NCI-H2227 (cell line): ENCODE measurements at regions not wholly inside any gene's neighbourhood (a gene's known extent, or its start where the extent isn't known, plus 50 kb on each side); places are given as distances from the start of the nearest gene placed in this dataset.
"Not testable (repeated sequence)": the region's sequence is repeated elsewhere in the genome, so short reads cannot be mapped to it uniquely, and the experiment has no call there.

ENCODE experiments used
- DNase-seq: peaks from one replicate; lab custom pipeline; 2025; ENCODE audit not compliant: unreplicated experiment; lab: John Stamatoyannopoulos, UW

- no peak for DNase-seq
These were observed 90.6 kb upstream of the STOX2 start for GRCh38 chr4:183814461-183814860.

GRCh38 chr4:183816077-183816476 lies 89.0 kb upstream of the STOX2 start:
- no peak for DNase-seq

- DNase-seq: no peak
These were observed 88.1 kb upstream of the STOX2 start for GRCh38 chr4:183816882-183817509.

- DNase-seq: not testable (repeated sequence)
These were observed 86.5 kb upstream of the STOX2 start for GRCh38 chr4:183818591-183818990.

- no peak for DNase-seq
These were observed 83.8 kb upstream of the STOX2 start for GRCh38 chr4:183821076-183821853.

- DNase-seq: no peak
These were observed 81.7 kb upstream of the STOX2 start for GRCh38 chr4:183823434-183823833.

- no peak for DNase-seq
These were observed 79.8 kb upstream of the STOX2 start for GRCh38 chr4:183825346-183825745.

- no peak for DNase-seq
These were observed 78.6 kb upstream of the STOX2 start for GRCh38 chr4:183826461-183826860.

GRCh38 chr4:183828125-183828524 lies 77.0 kb upstream of the STOX2 start:
- DNase-seq: no peak

- no peak for DNase-seq
These were observed 76.3 kb upstream of the STOX2 start for GRCh38 chr4:183828839-183829238.

GRCh38 chr4:183830438-183830985 lies 74.6 kb upstream of the STOX2 start:
- no peak for DNase-seq

- DNase-seq: no peak
These were observed 74.1 kb upstream of the STOX2 start for GRCh38 chr4:183831026-183831446.

- no peak for DNase-seq
These were observed 73.4 kb upstream of the STOX2 start for GRCh38 chr4:183831683-183832082.

GRCh38 chr4:183832776-183833450 lies 72.2 kb upstream of the STOX2 start:
- DNase-seq: no peak

GRCh38 chr4:183834252-183834651 lies 70.9 kb upstream of the STOX2 start:
- DNase-seq: no peak

- DNase-seq: no peak
These were observed 67.9 kb upstream of the STOX2 start for GRCh38 chr4:183837222-183837621.

GRCh38 chr4:183838987-183839712 lies 66.0 kb upstream of the STOX2 start:
- DNase-seq: peak; percentile 2

GRCh38 chr4:183840311-183840710 lies 64.8 kb upstream of the STOX2 start:
- peak; percentile 87 for DNase-seq

GRCh38 chr4:183841001-183841400 lies 64.1 kb upstream of the STOX2 start:
- no peak for DNase-seq

GRCh38 chr4:183842129-183842528 lies 63.0 kb upstream of the STOX2 start:
- no peak for DNase-seq

GRCh38 chr4:183843248-183843671 lies 61.8 kb upstream of the STOX2 start:
- DNase-seq: no peak
